ENCODE measurements at regions not wholly inside any gene's neighbourhood (a gene's known extent, or its start where the extent isn't known, plus 50 kb on each side); places are given as distances from the start of the nearest gene placed in this dataset.

- POLR2A ChIA-PET: no interaction called here
- Mint-ChIP-seq H3K27ac (no peak overlapping the region), H3K36me3 (ENCODE audit: low read depth) (no peaks in the 10 kb centered on the region), H3K27me3 (no peaks in the 10 kb centered on the region), H3K4me3 (no peak overlapping the region), H3K4me1 (no peaks in the 10 kb centered on the region), H3K9me3 (peaks cover 21% of the 10 kb centered on the region)
- intact Hi-C loops (cut with micrococcal nuclease): no loop called here
- ATAC-seq (ENCODE audit: low read depth): no peak
- TF ChIP-seq CTCF (IDR thresholded peaks at IDR 0.05): no peak
- CTCF ChIA-PET: interaction anchor here (0.6 kb wide), 1 partner anchor 51 kb away, joined by 3 read pairs; no protein-coding TSS in a partner anchor
- DNase-seq: no peak
Observed at GRCh38 chr3:35183927-35184675, 455.2 kb upstream of the ARPP21 start.

- H3K4me1 Mint-ChIP-seq: no peaks in the 10 kb centered on the region
- no peak for TF ChIP-seq CTCF (IDR thresholded peaks at IDR 0.05)
- H3K27ac Mint-ChIP-seq: no peak overlapping the region
- intact Hi-C loops (cut with micrococcal nuclease): no loop called here
- POLR2A ChIA-PET: no interaction called here
- ATAC-seq (ENCODE audit: low read depth) (no peak), DNase-seq (no peak)
- no peaks in the 10 kb centered on the region for H3K27me3 Mint-ChIP-seq
- peaks cover 21% of the 10 kb centered on the region for H3K9me3 Mint-ChIP-seq
- no peaks in the 10 kb centered on the region for H3K36me3 Mint-ChIP-seq (ENCODE audit: low read depth)
- no peak overlapping the region for H3K4me3 Mint-ChIP-seq
- CTCF ChIA-PET: interaction anchor here (0.6 kb wide), 1 partner anchor 50 kb away, joined by 3 read pairs; no protein-coding TSS in a partner anchor
Observed at GRCh38 chr3:35184775-35185174, 454.6 kb upstream of the ARPP21 start.

GRCh38 chr3:35187908-35188307 is 451.4 kb upstream of the ARPP21 start:
- H3K27me3 Mint-ChIP-seq: no peaks in the 10 kb centered on the region
- H3K27ac Mint-ChIP-seq: no peak overlapping the region
- ATAC-seq (ENCODE audit: low read depth) (no peak), DNase-seq (no peak)
- POLR2A ChIA-PET: no interaction called here
- no peaks in the 10 kb centered on the region for H3K4me1 Mint-ChIP-seq
- intact Hi-C loops (cut with micrococcal nuclease): no loop called here
- TF ChIP-seq CTCF (IDR thresholded peaks at IDR 0.05): no peak
- H3K9me3 Mint-ChIP-seq: peaks cover 9% of the 10 kb centered on the region
- no peak overlapping the region for H3K4me3 Mint-ChIP-seq
- H3K36me3 Mint-ChIP-seq (ENCODE audit: low read depth): no peaks in the 10 kb centered on the region
- CTCF ChIA-PET: no interaction called here

GRCh38 chr3:35194666-35195065 is 444.7 kb upstream of the ARPP21 start:
- POLR2A ChIA-PET: no interaction called here
- Mint-ChIP-seq H3K4me3 (no peak overlapping the region), H3K27me3 (no peaks in the 10 kb centered on the region), H3K4me1 (no peaks in the 10 kb centered on the region), H3K9me3 (peaks cover 4% of the 10 kb centered on the region), H3K36me3 (ENCODE audit: low read depth) (no peaks in the 10 kb centered on the region), H3K27ac (no peak overlapping the region)
- no peak for TF ChIP-seq CTCF (IDR thresholded peaks at IDR 0.05)
- ATAC-seq (ENCODE audit: low read depth): no peak
- CTCF ChIA-PET: no interaction called here
- DNase-seq: no peak
- intact Hi-C loops (cut with micrococcal nuclease): no loop called here

- no peaks in the 10 kb centered on the region for H3K36me3 Mint-ChIP-seq (ENCODE audit: low read depth)
- H3K4me3 Mint-ChIP-seq: no peak overlapping the region
- intact Hi-C loops (cut with micrococcal nuclease): no loop called here
- POLR2A ChIA-PET: no interaction called here
- no peaks in the 10 kb centered on the region for H3K27me3 Mint-ChIP-seq
- no peak for DNase-seq
- no peak overlapping the region for H3K27ac Mint-ChIP-seq
- H3K4me1 Mint-ChIP-seq: no peaks in the 10 kb centered on the region
- ATAC-seq (ENCODE audit: low read depth): no peak
- TF ChIP-seq CTCF (IDR thresholded peaks at IDR 0.05): no peak
- CTCF ChIA-PET: no interaction called here
- H3K9me3 Mint-ChIP-seq: peaks cover 3% of the 10 kb centered on the region
Observed at GRCh38 chr3:35198857-35199256, 440.5 kb upstream of the ARPP21 start.

Data from activated B cell treated with CpG ODN at 0.5 μM for 24 hours (primary cell).